ENCODE measurements at regions not wholly inside any gene's neighbourhood (a gene's known extent, or its start where the extent isn't known, plus 50 kb on each side); places are given as distances from the start of the nearest gene placed in this dataset.
A peak's percentile ranks its signal among the peaks of the same experiment; 100 is the strongest.

GRCh38 chrX:69285881-69286564, 120.8 kb upstream of the PJA1 start:
- TF ChIP-seq, protein P1, sequence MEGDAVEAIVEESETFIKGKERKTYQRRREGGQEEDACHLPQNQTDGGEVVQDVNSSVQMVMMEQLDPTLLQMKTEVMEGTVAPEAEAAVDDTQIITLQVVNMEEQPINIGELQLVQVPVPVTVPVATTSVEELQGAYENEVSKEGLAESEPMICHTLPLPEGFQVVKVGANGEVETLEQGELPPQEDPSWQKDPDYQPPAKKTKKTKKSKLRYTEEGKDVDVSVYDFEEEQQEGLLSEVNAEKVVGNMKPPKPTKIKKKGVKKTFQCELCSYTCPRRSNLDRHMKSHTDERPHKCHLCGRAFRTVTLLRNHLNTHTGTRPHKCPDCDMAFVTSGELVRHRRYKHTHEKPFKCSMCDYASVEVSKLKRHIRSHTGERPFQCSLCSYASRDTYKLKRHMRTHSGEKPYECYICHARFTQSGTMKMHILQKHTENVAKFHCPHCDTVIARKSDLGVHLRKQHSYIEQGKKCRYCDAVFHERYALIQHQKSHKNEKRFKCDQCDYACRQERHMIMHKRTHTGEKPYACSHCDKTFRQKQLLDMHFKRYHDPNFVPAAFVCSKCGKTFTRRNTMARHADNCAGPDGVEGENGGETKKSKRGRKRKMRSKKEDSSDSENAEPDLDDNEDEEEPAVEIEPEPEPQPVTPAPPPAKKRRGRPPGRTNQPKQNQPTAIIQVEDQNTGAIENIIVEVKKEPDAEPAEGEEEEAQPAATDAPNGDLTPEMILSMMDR (IDR thresholded peaks at IDR 0.05; ENCODE audit: low read length): peak; percentile 61
- TF ChIP-seq EZH2 (IDR thresholded peaks at IDR 0.05; ENCODE audit: borderline replicate concordance, low read length): no peak
- Histone ChIP-seq H3F3A (ENCODE audit: insufficient read depth, low read length) (no peaks in the 10 kb centered on the region), H2AFZ (ENCODE audit: low read length) (no peak overlapping the region), H3K4me3 (ENCODE audit: low read depth, low read length, poor library complexity, severe bottlenecking) (no peak overlapping the region), H3K9ac (ENCODE audit: low read length) (no peak overlapping the region), H3K4me2 (ENCODE audit: low read length) (no peak overlapping the region), H3K36me3 (ENCODE audit: insufficient read depth, low read length) (no peaks in the 10 kb centered on the region), H3K79me2 (ENCODE audit: insufficient read depth, low read length) (no peaks in the 10 kb centered on the region), H3K27ac (ENCODE audit: low read depth, low read length, poor library complexity, severe bottlenecking) (no peak overlapping the region), H3K9me3 (ENCODE audit: low read length) (no peaks in the 10 kb centered on the region), H4K20me1 (ENCODE audit: insufficient read depth, low read length) (no peaks in the 10 kb centered on the region), H3K4me1 (ENCODE audit: insufficient read depth, low read length, severe bottlenecking) (no peaks in the 10 kb centered on the region), H3K9me2 (ENCODE audit: low read depth, low read length) (no peaks in the 10 kb centered on the region), H3K27me3 (ENCODE audit: insufficient read depth, low read length) (no peaks in the 10 kb centered on the region)

- no peak overlapping the region for H3K4me2 ChIP-seq (ENCODE audit: low read length)
- no peaks in the 10 kb centered on the region for H3K79me2 ChIP-seq (ENCODE audit: insufficient read depth, low read length)
- no peaks in the 10 kb centered on the region for H3K36me3 ChIP-seq (ENCODE audit: insufficient read depth, low read length)
- TF ChIP-seq, protein P1 (IDR thresholded peaks at IDR 0.05; ENCODE audit: low read length): no peak
- TF ChIP-seq EZH2 (IDR thresholded peaks at IDR 0.05; ENCODE audit: borderline replicate concordance, low read length): no peak
- no peaks in the 10 kb centered on the region for H3K27me3 ChIP-seq (ENCODE audit: insufficient read depth, low read length)
- H3K9me2 ChIP-seq (ENCODE audit: low read depth, low read length): no peaks in the 10 kb centered on the region
- no peak overlapping the region for H3K9ac ChIP-seq (ENCODE audit: low read length)
- no peaks in the 10 kb centered on the region for H3K9me3 ChIP-seq (ENCODE audit: low read length)
- H3K4me1 ChIP-seq (ENCODE audit: insufficient read depth, low read length, severe bottlenecking): no peaks in the 10 kb centered on the region
- H4K20me1 ChIP-seq (ENCODE audit: insufficient read depth, low read length): no peaks in the 10 kb centered on the region
- no peak overlapping the region for H2AFZ ChIP-seq (ENCODE audit: low read length)
- no peaks in the 10 kb centered on the region for H3F3A ChIP-seq (ENCODE audit: insufficient read depth, low read length)
- H3K4me3 ChIP-seq (ENCODE audit: low read depth, low read length, poor library complexity, severe bottlenecking): no peak overlapping the region
- H3K27ac ChIP-seq (ENCODE audit: low read depth, low read length, poor library complexity, severe bottlenecking): no peak overlapping the region
These were observed 120.2 kb upstream of the PJA1 start for GRCh38 chrX:69285401-69285877.

DNA sequence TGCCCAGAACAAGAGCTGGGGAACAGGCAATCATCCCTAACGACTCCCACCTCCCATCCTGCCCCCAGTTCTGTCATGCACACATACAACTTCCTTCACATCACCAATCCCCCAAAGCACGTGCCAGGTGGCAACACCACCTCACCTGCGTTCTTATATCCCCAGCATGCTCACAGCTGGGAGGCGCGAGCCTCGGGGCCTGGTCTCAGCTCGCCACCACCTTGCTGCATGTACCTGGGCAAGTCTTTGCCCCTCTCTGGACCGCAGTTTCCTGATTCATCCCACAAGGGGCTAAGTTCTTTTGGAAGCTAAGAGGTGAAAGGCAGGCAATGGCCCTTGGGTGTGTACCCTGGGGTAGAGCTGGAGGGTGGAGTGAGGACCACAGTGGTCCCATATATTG, 119.2 kb upstream of the PJA1 start:
- H3K27ac ChIP-seq (ENCODE audit: low read depth, low read length, poor library complexity, severe bottlenecking): no peak overlapping the region
- no peaks in the 10 kb centered on the region for H3F3A ChIP-seq (ENCODE audit: insufficient read depth, low read length)
- H3K4me2 ChIP-seq (ENCODE audit: low read length): no peak overlapping the region
- H3K36me3 ChIP-seq (ENCODE audit: insufficient read depth, low read length): no peaks in the 10 kb centered on the region
- H3K9me3 ChIP-seq (ENCODE audit: low read length): no peaks in the 10 kb centered on the region
- no peaks in the 10 kb centered on the region for H3K79me2 ChIP-seq (ENCODE audit: insufficient read depth, low read length)
- no peaks in the 10 kb centered on the region for H4K20me1 ChIP-seq (ENCODE audit: insufficient read depth, low read length)
- no peak overlapping the region for H2AFZ ChIP-seq (ENCODE audit: low read length)
- H3K4me1 ChIP-seq (ENCODE audit: insufficient read depth, low read length, severe bottlenecking): no peaks in the 10 kb centered on the region
- H3K9me2 ChIP-seq (ENCODE audit: low read depth, low read length): no peaks in the 10 kb centered on the region
- H3K27me3 ChIP-seq (ENCODE audit: insufficient read depth, low read length): no peaks in the 10 kb centered on the region
- no peak for TF ChIP-seq EZH2 (IDR thresholded peaks at IDR 0.05; ENCODE audit: borderline replicate concordance, low read length)
- no peak overlapping the region for H3K9ac ChIP-seq (ENCODE audit: low read length)
- no peak overlapping the region for H3K4me3 ChIP-seq (ENCODE audit: low read depth, low read length, poor library complexity, severe bottlenecking)
